ENCODE measurements at regions not wholly inside any gene's neighbourhood (a gene's known extent, or its start where the extent isn't known, plus 50 kb on each side); places are given as distances from the start of the nearest gene placed in this dataset.

DNA sequence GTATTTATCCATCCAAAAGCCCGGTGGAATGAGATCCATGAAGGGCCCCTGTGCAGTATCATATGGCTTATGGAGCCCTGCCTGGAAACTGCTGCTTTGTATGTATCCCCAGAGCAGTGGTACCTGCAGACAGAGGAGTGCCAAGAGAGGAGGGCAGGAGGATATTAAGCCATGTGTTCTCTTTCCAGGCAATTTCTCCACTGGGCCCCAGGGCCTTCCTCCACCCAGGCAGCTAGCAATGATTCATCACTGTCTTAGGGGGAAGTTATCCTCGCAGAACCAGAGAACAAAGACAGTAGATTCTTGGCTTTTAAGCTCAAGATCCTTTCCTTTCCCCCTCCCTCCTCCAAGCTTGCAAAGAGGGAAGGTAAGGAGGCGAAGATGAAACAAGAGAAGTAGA is 98.1 kb downstream of the LRRC30 start:
- Mint-ChIP-seq H3K4me1 (no peaks in the 10 kb centered on the region), H3K27me3 (no peaks in the 10 kb centered on the region), H3K36me3 (ENCODE audit: low read depth) (no peaks in the 10 kb centered on the region), H3K9me3 (no peaks in the 10 kb centered on the region), H3K4me3 (no peak overlapping the region), H3K27ac (no peak overlapping the region)
- DNase-seq: no peak
- intact Hi-C loops (cut with micrococcal nuclease): no loop called here

DNA sequence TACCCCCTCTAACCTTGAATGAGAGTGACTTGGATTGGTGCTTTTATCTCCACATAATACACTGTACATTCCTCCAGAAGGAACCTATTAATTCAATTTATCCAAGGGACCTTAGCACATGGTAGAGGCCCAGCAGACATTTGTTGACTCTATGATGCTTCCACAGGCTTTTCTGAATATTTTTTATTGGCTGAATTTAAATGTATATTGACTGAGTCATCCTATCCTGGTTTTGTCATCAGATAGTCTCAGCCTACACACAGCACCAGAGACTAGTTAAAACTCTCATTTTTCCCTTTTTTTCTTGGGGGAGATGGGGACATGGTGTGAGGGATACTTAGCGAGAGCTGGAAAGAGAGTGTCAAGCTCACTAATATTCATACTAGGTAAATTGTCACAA is 101.6 kb downstream of the LRRC30 start:
- Mint-ChIP-seq H3K36me3 (ENCODE audit: low read depth) (no peaks in the 10 kb centered on the region), H3K4me3 (no peak overlapping the region), H3K27ac (no peak overlapping the region), H3K27me3 (no peaks in the 10 kb centered on the region), H3K9me3 (no peaks in the 10 kb centered on the region), H3K4me1 (no peaks in the 10 kb centered on the region)
- intact Hi-C loops (cut with micrococcal nuclease): no loop called here
- DNase-seq: no peak

DNA sequence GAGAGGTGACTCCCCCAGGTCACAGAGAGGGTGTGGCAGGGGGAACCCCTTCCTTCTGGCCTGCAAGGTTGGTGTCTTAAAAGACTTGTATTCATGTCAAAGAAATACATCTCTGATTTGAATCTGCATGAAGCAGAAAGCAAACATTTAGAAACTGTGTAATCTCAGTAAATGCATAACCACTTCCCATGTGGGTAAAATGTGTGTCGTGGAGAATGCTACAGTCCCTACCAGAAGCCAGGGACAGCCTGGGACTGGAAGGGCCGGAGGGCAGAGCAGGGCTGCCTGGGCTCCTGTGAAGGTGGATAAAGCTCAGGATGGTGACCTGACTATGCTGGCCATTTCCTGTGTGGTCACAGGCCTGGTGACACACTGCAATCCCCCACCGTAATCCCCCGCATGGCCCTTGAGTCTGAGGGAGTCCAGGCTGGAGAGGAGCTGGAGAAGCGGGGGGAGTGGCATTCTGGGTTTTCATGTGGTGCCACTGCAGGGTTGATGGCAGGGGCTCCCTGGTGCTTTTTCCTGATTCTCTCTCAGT is 102.2 kb downstream of the LRRC30 start:
- H3K27me3 Mint-ChIP-seq: no peaks in the 10 kb centered on the region
- H3K27ac Mint-ChIP-seq: no peak overlapping the region
- intact Hi-C loops (cut with micrococcal nuclease): no loop called here
- no peak overlapping the region for H3K4me3 Mint-ChIP-seq
- H3K9me3 Mint-ChIP-seq: no peaks in the 10 kb centered on the region
- no peaks in the 10 kb centered on the region for H3K36me3 Mint-ChIP-seq (ENCODE audit: low read depth)
- no peak for DNase-seq
- H3K4me1 Mint-ChIP-seq: no peaks in the 10 kb centered on the region

DNA sequence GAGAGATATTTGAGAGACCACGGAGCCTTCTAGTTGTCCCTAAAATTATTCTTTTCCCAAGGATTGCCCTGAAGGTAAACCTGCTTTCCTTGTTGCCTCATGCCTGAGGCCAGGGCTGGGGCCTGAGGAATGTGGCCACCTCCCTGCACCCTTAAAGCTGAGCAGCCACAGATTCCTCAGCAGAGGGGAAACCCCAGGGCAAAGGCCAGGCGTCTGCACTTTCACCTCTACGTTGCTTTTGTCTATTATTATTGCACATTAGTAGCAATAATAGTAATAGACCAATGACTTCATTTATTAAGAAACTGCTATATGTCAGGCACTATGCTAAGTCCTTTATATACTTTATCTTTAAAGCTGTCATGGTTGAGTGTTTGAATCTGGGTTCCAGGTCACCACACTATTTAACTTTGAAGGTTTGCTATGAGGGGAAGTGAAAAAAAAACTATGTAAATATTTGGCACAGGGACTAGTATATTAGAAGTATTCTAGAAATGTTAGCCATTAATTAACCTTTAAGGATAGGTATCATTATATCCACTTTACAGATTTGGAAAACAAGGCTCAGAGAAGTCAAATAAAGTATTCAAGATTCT is 104.2 kb downstream of the LRRC30 start:
- H3K27me3 Mint-ChIP-seq: no peaks in the 10 kb centered on the region
- DNase-seq: no peak
- H3K9me3 Mint-ChIP-seq: no peaks in the 10 kb centered on the region
- H3K36me3 Mint-ChIP-seq (ENCODE audit: low read depth): no peaks in the 10 kb centered on the region
- no peak overlapping the region for H3K4me3 Mint-ChIP-seq
- intact Hi-C loops (cut with micrococcal nuclease): no loop called here
- H3K4me1 Mint-ChIP-seq: no peaks in the 10 kb centered on the region
- H3K27ac Mint-ChIP-seq: no peak overlapping the region

DNA sequence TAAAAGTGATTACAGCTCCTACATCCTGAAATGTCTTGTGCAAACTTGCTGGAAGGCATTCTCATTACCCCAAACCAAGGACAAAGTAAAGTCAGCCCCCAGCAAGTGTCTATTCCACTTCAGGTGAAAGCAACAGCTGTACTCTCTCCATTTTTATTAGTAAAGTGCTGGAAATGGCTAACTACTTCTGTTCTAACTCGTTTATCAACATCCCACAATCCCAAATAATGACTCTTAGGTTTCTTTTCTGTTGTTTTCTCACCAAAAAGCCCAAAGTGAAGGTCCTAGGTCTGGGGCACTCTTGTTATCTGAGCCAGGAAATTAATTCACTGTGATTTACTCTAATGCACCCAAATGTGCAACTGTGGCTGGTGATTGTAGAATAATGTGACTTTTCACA is 105.7 kb downstream of the LRRC30 start:
- DNase-seq: no peak
- no peak overlapping the region for H3K4me3 Mint-ChIP-seq
- H3K27me3 Mint-ChIP-seq: no peaks in the 10 kb centered on the region
- intact Hi-C loops (cut with micrococcal nuclease): no loop called here
- H3K36me3 Mint-ChIP-seq (ENCODE audit: low read depth): no peaks in the 10 kb centered on the region
- no peaks in the 10 kb centered on the region for H3K4me1 Mint-ChIP-seq
- no peaks in the 10 kb centered on the region for H3K9me3 Mint-ChIP-seq
- H3K27ac Mint-ChIP-seq: no peak overlapping the region

DNA sequence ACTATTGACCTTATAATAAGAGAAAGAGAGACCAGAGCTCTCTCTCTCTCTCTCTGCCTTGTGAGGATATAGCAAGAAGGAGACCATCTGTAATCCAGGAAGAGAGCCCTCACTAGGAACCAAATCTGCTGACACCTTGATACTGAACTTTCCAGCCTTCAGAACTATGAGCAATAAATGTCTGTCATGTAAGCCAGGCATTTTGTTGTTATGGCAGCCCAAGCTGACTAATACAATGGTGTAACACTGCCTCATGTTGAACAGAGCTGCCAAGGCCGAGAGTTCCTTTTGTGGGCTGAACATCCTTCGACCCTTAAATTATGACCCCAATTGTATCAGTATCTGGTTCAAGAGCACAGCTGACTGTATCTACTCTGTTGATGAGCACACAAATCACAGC is 108.0 kb downstream of the LRRC30 start:
- Mint-ChIP-seq H3K27ac (no peak overlapping the region), H3K4me1 (no peaks in the 10 kb centered on the region), H3K4me3 (no peak overlapping the region), H3K9me3 (no peaks in the 10 kb centered on the region), H3K27me3 (no peaks in the 10 kb centered on the region), H3K36me3 (ENCODE audit: low read depth) (no peaks in the 10 kb centered on the region)
- intact Hi-C loops (cut with micrococcal nuclease): no loop called here
- no peak for DNase-seq

DNA sequence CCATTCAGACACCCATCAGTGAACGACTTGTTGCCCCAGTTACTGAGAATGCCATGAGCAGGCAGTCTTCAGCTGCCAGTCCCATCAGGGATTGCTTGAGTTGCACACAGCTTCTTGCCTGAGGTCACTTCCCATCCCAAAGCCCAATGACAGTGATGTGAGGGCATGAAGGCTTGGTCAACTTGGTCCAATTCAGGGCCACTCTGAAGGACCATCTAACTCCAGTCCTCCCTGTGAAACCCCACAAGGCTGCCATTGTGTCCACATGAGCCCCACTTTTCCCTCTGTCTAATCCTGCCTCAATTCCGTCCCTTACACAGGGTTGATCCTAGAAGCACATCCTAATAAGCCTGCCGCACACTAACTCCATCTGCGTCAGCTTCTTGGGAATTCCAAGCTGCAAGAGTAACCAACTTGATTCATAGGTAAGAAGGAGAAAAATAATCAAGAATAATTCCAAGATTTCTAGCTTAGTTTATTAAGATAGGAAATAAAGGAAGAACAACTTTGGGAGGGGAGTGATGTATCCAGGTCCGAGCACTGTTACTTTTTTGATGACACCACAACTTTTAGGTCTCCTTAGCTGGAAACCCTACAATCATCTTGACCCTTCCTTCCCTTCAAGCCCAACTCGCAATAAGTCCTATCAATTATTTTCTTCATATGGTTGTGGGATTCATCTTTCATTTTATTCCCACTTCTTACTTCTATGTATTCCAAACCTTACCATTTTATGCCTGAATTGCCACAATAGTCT is 110.9 kb downstream of the LRRC30 start:
- Mint-ChIP-seq H3K36me3 (ENCODE audit: low read depth) (no peaks in the 10 kb centered on the region), H3K4me1 (no peaks in the 10 kb centered on the region), H3K9me3 (no peaks in the 10 kb centered on the region), H3K4me3 (no peak overlapping the region), H3K27ac (no peak overlapping the region), H3K27me3 (no peaks in the 10 kb centered on the region)
- no peak for DNase-seq
- intact Hi-C loops (cut with micrococcal nuclease): no loop called here

DNA sequence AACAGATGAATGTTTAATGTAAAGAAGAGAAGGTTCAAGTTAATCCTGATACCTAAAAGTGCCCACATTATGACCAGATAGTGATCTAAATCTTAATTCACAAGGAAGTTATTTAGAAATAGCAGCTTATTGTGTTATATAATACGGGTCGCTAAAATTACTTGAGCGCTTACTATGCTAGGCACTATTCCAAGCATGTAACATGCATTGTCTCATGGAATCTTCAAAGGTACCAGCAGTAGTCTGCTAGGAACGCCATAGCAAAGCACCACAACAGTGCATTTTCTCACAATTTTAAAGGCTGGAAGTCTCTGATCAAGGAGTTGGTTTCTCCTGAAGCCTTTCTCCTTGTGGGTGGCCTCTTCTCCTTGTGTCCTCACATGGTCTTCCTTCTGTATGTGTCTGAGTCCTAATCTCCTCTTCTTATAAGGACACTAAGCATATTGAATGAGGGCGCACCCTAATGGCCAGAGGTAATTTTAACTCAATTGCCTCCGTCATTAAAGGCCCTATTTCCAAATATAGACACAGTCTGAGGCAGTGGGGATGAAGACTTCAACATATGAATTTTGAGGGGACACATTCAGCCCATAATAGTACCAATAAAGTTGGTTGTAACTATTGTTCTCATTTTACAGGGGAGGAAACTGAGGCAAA is 118.4 kb downstream of the LRRC30 start:
- intact Hi-C loops (cut with micrococcal nuclease): no loop called here
- no peaks in the 10 kb centered on the region for H3K27me3 Mint-ChIP-seq
- no peak for DNase-seq

DNA sequence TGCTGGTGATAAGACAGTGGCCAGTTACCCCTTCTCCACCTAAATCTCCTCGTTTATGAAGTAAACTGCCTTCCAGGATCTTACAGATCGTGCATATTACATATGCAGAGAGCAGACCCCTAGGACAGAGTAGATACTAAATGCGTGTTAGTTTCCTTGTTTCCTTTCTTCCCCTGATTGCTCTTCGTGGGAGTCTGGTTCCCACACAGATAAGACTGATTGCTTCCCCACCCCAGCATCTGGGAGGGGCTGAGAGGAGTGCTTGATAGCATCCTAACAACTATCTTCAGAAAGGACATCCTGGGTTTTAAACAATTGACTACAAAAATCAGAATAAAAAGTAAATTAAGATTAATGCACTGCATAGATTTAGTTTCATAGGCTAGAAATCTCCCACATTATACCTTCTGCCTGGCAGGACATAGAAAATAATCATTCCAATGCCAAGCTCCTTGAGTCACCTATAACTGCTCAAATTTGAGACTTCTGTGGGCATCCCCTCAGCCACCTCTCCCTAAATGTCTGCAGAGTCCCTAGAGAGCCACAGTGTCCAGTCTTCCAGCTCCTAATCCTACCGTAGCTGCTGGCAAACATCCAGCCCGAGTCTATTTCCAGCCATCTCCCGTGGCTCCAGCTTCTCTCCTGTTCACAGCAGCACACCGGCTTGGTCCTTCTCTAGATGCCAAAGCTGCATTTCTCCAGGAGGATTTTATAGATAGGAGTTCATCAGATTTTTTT is 128.3 kb downstream of the LRRC30 start:
- Mint-ChIP-seq H3K27me3 (no peaks in the 10 kb centered on the region), H3K4me1 (no peaks in the 10 kb centered on the region), H3K4me3 (no peak overlapping the region), H3K9me3 (no peaks in the 10 kb centered on the region), H3K36me3 (ENCODE audit: low read depth) (no peaks in the 10 kb centered on the region), H3K27ac (no peak overlapping the region)
- intact Hi-C loops (cut with micrococcal nuclease): loop anchor here (10.0 kb wide), 1 partner anchor 64 kb away; no protein-coding TSS in a partner anchor
- no peak for DNase-seq

More for the DNA sequence above, 118.4 kb downstream of the LRRC30 start:
- Mint-ChIP-seq H3K9me3 (no peaks in the 10 kb centered on the region), H3K4me3 (no peak overlapping the region), H3K36me3 (ENCODE audit: low read depth) (no peaks in the 10 kb centered on the region), H3K27ac (no peak overlapping the region), H3K4me1 (no peaks in the 10 kb centered on the region)

DNA sequence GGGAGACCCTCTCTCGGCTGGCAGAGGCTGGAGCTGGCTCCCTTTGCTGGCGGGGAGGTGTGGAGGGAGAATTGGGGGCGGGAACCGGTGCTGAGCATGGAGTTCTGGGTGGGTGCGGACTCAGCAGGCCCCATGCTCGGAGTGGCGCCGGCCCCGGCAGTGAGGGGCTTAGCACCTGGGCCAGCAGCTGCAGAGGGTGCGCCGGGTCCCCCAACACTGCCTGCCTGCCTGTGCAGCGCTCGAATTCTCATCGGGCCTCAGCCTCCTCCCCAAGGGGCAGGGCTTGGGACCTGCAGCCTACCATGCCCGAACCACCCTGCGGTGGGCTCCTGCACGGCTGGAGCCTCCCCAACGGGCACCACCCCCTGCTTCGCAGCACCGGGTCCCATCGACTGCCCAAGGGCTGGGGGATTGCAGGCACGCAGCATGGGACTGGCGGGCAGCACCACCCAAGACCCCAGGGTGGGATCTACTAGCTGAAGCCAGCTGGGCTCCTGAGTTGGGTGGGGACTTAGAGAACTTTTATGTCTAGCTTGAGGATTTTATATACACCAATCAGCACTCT is 129.8 kb downstream of the LRRC30 start:
- H3K27ac Mint-ChIP-seq: no peak overlapping the region
- H3K9me3 Mint-ChIP-seq: peaks cover 3% of the 10 kb centered on the region
- H3K4me3 Mint-ChIP-seq: no peak overlapping the region
- DNase-seq: no peak
- H3K4me1 Mint-ChIP-seq: no peaks in the 10 kb centered on the region
- no peaks in the 10 kb centered on the region for H3K27me3 Mint-ChIP-seq
- no peaks in the 10 kb centered on the region for H3K36me3 Mint-ChIP-seq (ENCODE audit: low read depth)
- intact Hi-C loops (cut with micrococcal nuclease): no loop called here

DNA sequence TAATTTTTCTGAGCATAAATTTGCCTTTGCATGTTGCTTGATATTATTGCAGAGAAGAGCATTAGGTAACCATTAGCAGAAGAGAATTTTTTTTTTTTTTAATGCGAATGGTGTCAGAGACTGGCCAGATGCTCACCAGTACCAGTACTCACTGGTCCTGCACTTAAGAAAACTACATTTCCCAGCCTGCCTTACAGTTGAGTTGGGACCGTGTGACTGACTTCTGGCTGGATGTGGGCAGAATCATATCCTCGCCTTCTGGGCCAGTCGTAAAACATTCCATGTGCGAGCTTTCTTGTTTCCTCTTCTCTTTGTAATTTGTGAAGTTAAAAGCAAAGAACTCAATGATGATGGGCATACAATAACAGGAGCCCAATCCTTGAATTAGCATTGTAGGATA is 132.4 kb downstream of the LRRC30 start:
- Mint-ChIP-seq H3K4me1 (no peaks in the 10 kb centered on the region), H3K27me3 (no peaks in the 10 kb centered on the region), H3K36me3 (ENCODE audit: low read depth) (no peaks in the 10 kb centered on the region), H3K4me3 (no peak overlapping the region), H3K9me3 (peaks cover 3% of the 10 kb centered on the region), H3K27ac (no peak overlapping the region)
- intact Hi-C loops (cut with micrococcal nuclease): no loop called here
- DNase-seq: no peak

DNA sequence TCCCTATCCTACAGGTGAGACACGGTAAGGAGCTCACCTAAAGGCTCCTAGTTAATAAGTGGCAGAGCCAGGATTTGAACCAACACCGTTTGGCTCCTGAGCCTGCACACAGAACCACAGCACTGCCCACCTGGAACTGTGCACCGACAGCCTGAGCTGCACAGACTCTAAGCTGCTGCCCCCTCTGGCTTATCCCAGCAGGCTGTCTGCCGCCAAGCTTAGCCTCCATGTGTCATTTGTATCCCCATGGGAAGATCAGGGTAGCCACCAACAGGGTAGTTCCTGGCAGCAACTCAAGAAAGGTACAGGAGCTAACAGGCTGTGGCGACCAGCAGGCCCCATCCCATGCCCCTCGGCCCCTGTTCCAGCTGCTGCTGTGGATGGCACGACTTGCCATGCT is 135.7 kb downstream of the LRRC30 start:
- intact Hi-C loops (cut with micrococcal nuclease): no loop called here
- no peaks in the 10 kb centered on the region for H3K36me3 Mint-ChIP-seq (ENCODE audit: low read depth)
- H3K27me3 Mint-ChIP-seq: no peaks in the 10 kb centered on the region

DNA sequence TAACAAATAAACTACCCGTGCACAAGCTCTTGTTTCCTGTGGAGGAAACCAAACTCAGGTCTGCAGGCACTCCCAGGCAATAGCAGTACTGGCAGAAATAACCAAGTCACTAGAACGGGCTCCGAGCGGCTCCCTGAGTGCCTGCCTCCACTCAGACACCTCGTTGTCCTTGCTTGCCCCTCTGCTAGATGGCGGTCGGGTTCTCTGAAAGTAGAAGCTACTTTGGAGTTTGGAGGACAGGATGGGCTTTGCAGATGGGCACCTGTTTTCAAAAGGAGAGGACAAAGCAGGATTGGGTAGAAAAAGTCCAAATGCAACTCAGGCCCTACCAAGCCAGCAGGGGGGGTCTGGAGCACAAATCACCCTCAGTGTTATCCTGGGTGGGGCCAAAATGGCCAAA is 136.4 kb downstream of the LRRC30 start:
- H3K9me3 Mint-ChIP-seq: peaks cover 12% of the 10 kb centered on the region
- no peaks in the 10 kb centered on the region for H3K36me3 Mint-ChIP-seq (ENCODE audit: low read depth)
- no peak overlapping the region for H3K4me3 Mint-ChIP-seq
- H3K27me3 Mint-ChIP-seq: no peaks in the 10 kb centered on the region
- intact Hi-C loops (cut with micrococcal nuclease): no loop called here
- no peaks in the 10 kb centered on the region for H3K4me1 Mint-ChIP-seq
- no peak for DNase-seq
- no peak overlapping the region for H3K27ac Mint-ChIP-seq

More for the DNA sequence above, 135.7 kb downstream of the LRRC30 start:
- peaks cover 11% of the 10 kb centered on the region for H3K9me3 Mint-ChIP-seq
- no peak for DNase-seq
- no peak overlapping the region for H3K4me3 Mint-ChIP-seq
- no peak overlapping the region for H3K27ac Mint-ChIP-seq
- no peaks in the 10 kb centered on the region for H3K4me1 Mint-ChIP-seq

Data from activated CD4-positive, alpha-beta T cell treated with anti-CD3 and anti-CD28 coated beads, Interleukin-2, amount 10 ng/mL, durations not matched to agents 24 days and 14 days (primary cell).